Liver (tissue), 8 donors: ENCODE measurements at regions not wholly inside any gene's neighbourhood (a gene's known extent, or its start where the extent isn't known, plus 50 kb on each side); places are given as distances from the start of the nearest gene placed in this dataset.

Experiments used
- DNase-seq: peaks from one replicate; pipeline ENCODE4 v3.0.0-alpha.2; 2017; ENCODE audit warnings: low spot score
- H3K27ac ChIP-seq, 2 donors: one replicate each; pipeline ENCODE4 v1.7.0; 2013; ENCODE audit warnings: inconsistent platforms in 2 of 2, low read length in 2 of 2, control low read depth in 1 of 2, low read depth in 1 of 2, mild to moderate bottlenecking in 1 of 2
- H3K27me3 ChIP-seq, 4 donors: one replicate each; pipeline versions ENCODE4 v1.6.1 to v1.7.0; 2013; ENCODE audit warnings: low read length in 3 of 4, inconsistent platforms in 1 of 4, mild to moderate bottlenecking in 1 of 4, moderate library complexity in 1 of 4; ENCODE audit not compliant: control insufficient read depth in 4 of 4, insufficient read depth in 4 of 4
- H3K36me3 ChIP-seq, 4 donors: one replicate each; pipeline versions ENCODE4 v1.6.1 to v1.7.0; 2013; ENCODE audit warnings: low read length in 3 of 4, mild to moderate bottlenecking in 3 of 4, low read depth in 1 of 4, moderate library complexity in 1 of 4; ENCODE audit not compliant: control insufficient read depth in 4 of 4, insufficient read depth in 3 of 4
- H3K4me1 ChIP-seq, 4 donors: one replicate each; pipeline versions ENCODE4 v1.6.1 to v1.7.0; 2013; ENCODE audit warnings: low read length in 3 of 4, mild to moderate bottlenecking in 3 of 4, moderate library complexity in 1 of 4; ENCODE audit not compliant: control insufficient read depth in 4 of 4, insufficient read depth in 4 of 4
- H3K4me3 ChIP-seq, 3 donors: one replicate each; pipeline versions ENCODE4 v1.6.1 to v1.7.0; 2013; ENCODE audit warnings: low read length in 3 of 3, control low read depth in 1 of 3, low read depth in 1 of 3, mild to moderate bottlenecking in 1 of 3
- H3K9ac ChIP-seq, 2 donors: one replicate each; pipeline ENCODE4 v1.7.0; 2013; ENCODE audit warnings: low read length in 2 of 2, mild to moderate bottlenecking in 2 of 2, moderate library complexity in 2 of 2, control low read depth in 1 of 2, low read depth in 1 of 2
- H3K9me3 ChIP-seq, 4 donors: one replicate each; pipeline versions ENCODE4 v1.6.1 to v1.7.0; 2013; ENCODE audit warnings: low read length in 3 of 4; ENCODE audit not compliant: control insufficient read depth in 4 of 4
- ATF3 ChIP-seq: IDR thresholded peaks from 2 replicates; pipeline ENCODE4 v1.6.1; 2016; ENCODE audit warnings: antibody characterized with exemption
- CTCF ChIP-seq: fragments of 150-350 bp; IDR thresholded peaks from 2 replicates; pipeline ENCODE4 v1.5.1; 2017; ENCODE audit warnings: improper control_type of control experiment, low read depth, low read length; ENCODE audit not compliant: missing input control
- EGR1 ChIP-seq, 2 donors: IDR thresholded peaks; 2 replicates each; pipeline ENCODE4 v1.6.1; 2016 to 2018; ENCODE audit warnings: antibody characterized with exemption in 2 of 2, low read depth in 2 of 2
- FOXA1 ChIP-seq: IDR thresholded peaks from 2 replicates; pipeline ENCODE4 v1.6.1; 2016; ENCODE audit warnings: antibody characterized with exemption
- FOXA2 ChIP-seq: IDR thresholded peaks from 2 replicates; pipeline ENCODE4 v1.6.1; 2016; ENCODE audit warnings: antibody characterized with exemption
- GABPA ChIP-seq, 2 donors: IDR thresholded peaks in 1 of 2; conservative IDR thresholded peaks in 1 of 2; 2 replicates each; pipeline ENCODE4 v1.6.1; 2016; ENCODE audit warnings: antibody characterized with exemption in 2 of 2, mild to moderate bottlenecking in 1 of 2, moderate library complexity in 1 of 2
- HNF4A ChIP-seq, 2 donors: conservative IDR thresholded peaks; 2 replicates each; pipeline ENCODE4 v1.6.1; 2016; ENCODE audit warnings: antibody characterized with exemption in 2 of 2, mild to moderate bottlenecking in 2 of 2
- HNF4G ChIP-seq: IDR thresholded peaks from 2 replicates; pipeline ENCODE4 v1.6.1; 2016; ENCODE audit warnings: antibody characterized with exemption
- JUND ChIP-seq, 2 donors: IDR thresholded peaks; 2 replicates each; pipeline ENCODE4 v1.6.1; 2016; ENCODE audit warnings: antibody characterized with exemption in 2 of 2
- MAX ChIP-seq: IDR thresholded peaks from 2 replicates; pipeline ENCODE4 v1.6.1; 2016; ENCODE audit warnings: antibody characterized with exemption
- NR2F2 ChIP-seq: IDR thresholded peaks from 2 replicates; pipeline ENCODE4 v1.6.1; 2016; ENCODE audit warnings: antibody characterized with exemption
- RAD21 ChIP-seq, 2 donors: IDR thresholded peaks; 2 replicates each; pipeline ENCODE4 v1.6.1; 2016; ENCODE audit warnings: antibody characterized with exemption in 2 of 2, mild to moderate bottlenecking in 2 of 2
- REST ChIP-seq: IDR thresholded peaks from 2 replicates; pipeline ENCODE4 v1.6.1; 2016; ENCODE audit warnings: antibody characterized with exemption, mild to moderate bottlenecking
- RXRA ChIP-seq, 2 donors: IDR thresholded peaks; 2 replicates each; pipeline ENCODE4 v1.6.1; 2017 to 2018; ENCODE audit warnings: antibody characterized with exemption in 2 of 2, mild to moderate bottlenecking in 1 of 2
- SP1 ChIP-seq: IDR thresholded peaks from 2 replicates; pipeline ENCODE4 v1.6.1; 2018; ENCODE audit warnings: antibody characterized with exemption, mild to moderate bottlenecking
- TAF1 ChIP-seq: conservative IDR thresholded peaks from 2 replicates; pipeline ENCODE4 v1.6.1; 2016; ENCODE audit warnings: antibody characterized with exemption, mild to moderate bottlenecking
- YY1 ChIP-seq: IDR thresholded peaks from 2 replicates; pipeline ENCODE4 v1.6.1; 2016; ENCODE audit warnings: antibody characterized with exemption, mild to moderate bottlenecking
- ZBTB33 ChIP-seq: IDR thresholded peaks from 2 replicates; pipeline ENCODE4 v1.6.1; 2016; ENCODE audit warnings: antibody characterized with exemption
- WGBS: extraction: QIAGEN DNeasy Blood & Tissue Kit; methylation state at CpG from one replicate; pipeline ENCODE4 v1.1.7; 2013; 5-methylcytosine and 5-hydroxymethylcytosine counted together
- donor health status: healthy.
- donor health status: healthy.
- donor health status: healthy.
- donor health status: healthy.
- donor health status: healthy.

GRCh38 chr7:42587806-42588205 is 324.1 kb downstream of the C7orf25 start (continued):
- TF ChIP-seq NR2F2 = no peak

GRCh38 chr7:42580061-42580460 is 331.8 kb downstream of the C7orf25 start:
- no peaks in the 10 kb centered on the region for H3K4me1 ChIP-seq
- no peaks in the 10 kb centered on the region for H3K27me3 ChIP-seq
- H3K4me3 ChIP-seq = no peak overlapping the region
- no peak overlapping the region for H3K27ac ChIP-seq
- 91% methylated on average over 2 of the region's 2 CpGs for WGBS
- DNase-seq = no peak
- no peak for TF ChIP-seq CTCF
- TF ChIP-seq FOXA2 = no peak
- no peak for TF ChIP-seq JUND (IDR thresholded peaks at IDR 0.05)
- TF ChIP-seq FOXA1 = no peak
- TF ChIP-seq RXRA (IDR thresholded peaks at IDR 0.05) = no peak
- TF ChIP-seq REST = no peak
- no peak for TF ChIP-seq HNF4G
- TF ChIP-seq SP1 = no peak
- no peak for TF ChIP-seq TAF1
- TF ChIP-seq ATF3 = no peak
- TF ChIP-seq RAD21 (IDR thresholded peaks at IDR 0.05) = no peak
- TF ChIP-seq EGR1 (IDR thresholded peaks at IDR 0.05; ENCODE audit: low read depth in 2 of 2) = no peak
- TF ChIP-seq HNF4A (conservative IDR thresholded peaks at IDR 0.05) = no peak
- no peak for TF ChIP-seq YY1
- no peak for TF ChIP-seq NR2F2
- H3K36me3 ChIP-seq = no peaks in the 10 kb centered on the region
- no peak overlapping the region for H3K9ac ChIP-seq
- H3K9me3 ChIP-seq = peaks cover 0 to 7% (median 4%) of the 10 kb centered on the region in 4 donors

- no peaks in the 10 kb centered on the region for H3K4me1 ChIP-seq
- H3K9ac ChIP-seq = no peak overlapping the region
- H3K36me3 ChIP-seq = no peaks in the 10 kb centered on the region
- H3K27me3 ChIP-seq = no peaks in the 10 kb centered on the region
- H3K9me3 ChIP-seq = peaks cover 0 to 7% (median 4%) of the 10 kb centered on the region in 4 donors
- H3K4me3 ChIP-seq = no peak overlapping the region
- whole genome bisulfite sequencing = 65% methylated on average over 2 of the region's 2 CpGs
- no peak for DNase-seq
- H3K27ac ChIP-seq = no peak overlapping the region
- TF ChIP-seq TAF1 = no peak
- no peak for TF ChIP-seq FOXA2
- TF ChIP-seq RAD21 (IDR thresholded peaks at IDR 0.05) = no peak
- no peak for TF ChIP-seq ATF3
- TF ChIP-seq CTCF = no peak
- TF ChIP-seq FOXA1 = no peak
- TF ChIP-seq NR2F2 = no peak
- TF ChIP-seq RXRA (IDR thresholded peaks at IDR 0.05) = no peak
- no peak for TF ChIP-seq ZBTB33
- TF ChIP-seq GABPA (IDR thresholded peaks at IDR 0.05 in 1 of 2, conservative IDR thresholded peaks at IDR 0.05 in 1 of 2) = no peak
- no peak for TF ChIP-seq EGR1 (IDR thresholded peaks at IDR 0.05; ENCODE audit: low read depth in 2 of 2)
- no peak for TF ChIP-seq MAX
- no peak for TF ChIP-seq HNF4G
- no peak for TF ChIP-seq HNF4A (conservative IDR thresholded peaks at IDR 0.05)
Measured at GRCh38 chr7:42575171-42575570, 336.7 kb downstream of the C7orf25 start.
